BLaER1 (cell line): ENCODE measurements at regions not wholly inside any gene's neighbourhood (a gene's known extent, or its start where the extent isn't known, plus 50 kb on each side); places are given as distances from the start of the nearest gene placed in this dataset.

Source experiments
- H3K27ac ChIP-seq: shearing (Covaris generic); formaldehyde crosslinking; 2 replicates; pipeline ENCODE4 v1.8.1; 2022
- H3K27me3 ChIP-seq: shearing (Covaris generic); formaldehyde crosslinking; 2 replicates; pipeline ENCODE4 v1.8.1; 2022
- H3K36me3 ChIP-seq: shearing (Covaris generic); formaldehyde crosslinking; 2 replicates; pipeline ENCODE4 v1.8.1; 2022
- H3K4me1 ChIP-seq: shearing (Covaris generic); formaldehyde crosslinking; 2 replicates; pipeline ENCODE4 v1.8.1; 2022
- H3K4me2 ChIP-seq: shearing (Covaris generic); formaldehyde crosslinking; 2 replicates; pipeline ENCODE4 v1.8.1; 2022
- H3K4me3 ChIP-seq: shearing (Covaris generic); formaldehyde crosslinking; 2 replicates; pipeline ENCODE4 v1.8.1; 2022
- H3K9ac ChIP-seq: shearing (Covaris generic); formaldehyde crosslinking; 2 replicates; pipeline ENCODE4 v1.8.1; 2022
- H3K9me3 ChIP-seq: shearing (Covaris generic); formaldehyde crosslinking; 2 replicates; pipeline ENCODE4 v1.8.1; 2022
- H4K20me1 ChIP-seq: shearing (Covaris generic); formaldehyde crosslinking; 2 replicates; pipeline ENCODE4 v1.8.1; 2022
- Cebpa-rat ChIP-seq: shearing (Covaris generic); IDR thresholded peaks from 2 replicates; pipeline ENCODE4 v1.8.1; 2022

- Histone ChIP-seq H3K36me3 (no peaks in the 10 kb centered on the region), H3K9ac (no peak overlapping the region), H3K4me1 (no peaks in the 10 kb centered on the region), H3K4me2 (no peak overlapping the region), H4K20me1 (no peaks in the 10 kb centered on the region), H3K4me3 (no peak overlapping the region), H3K9me3 (no peaks in the 10 kb centered on the region), H3K27ac (no peak overlapping the region), H3K27me3 (no peaks in the 10 kb centered on the region)
- TF ChIP-seq Cebpa-rat, result no peak
Observed at GRCh38 chr13:82412749-82413148, 1469.5 kb downstream of the SLITRK1 start.

GRCh38 chr13:82407321-82407720, 1475.0 kb downstream of the SLITRK1 start:
- no peaks in the 10 kb centered on the region for H3K36me3 ChIP-seq
- TF ChIP-seq Cebpa-rat, result no peak
- no peak overlapping the region for H3K9ac ChIP-seq
- no peak overlapping the region for H3K4me2 ChIP-seq
- H3K27me3 ChIP-seq, result no peaks in the 10 kb centered on the region
- no peaks in the 10 kb centered on the region for H4K20me1 ChIP-seq
- H3K4me1 ChIP-seq, result no peaks in the 10 kb centered on the region
- H3K27ac ChIP-seq, result no peak overlapping the region
- H3K9me3 ChIP-seq, result no peaks in the 10 kb centered on the region
- H3K4me3 ChIP-seq, result no peak overlapping the region

- Histone ChIP-seq H3K4me1 (no peaks in the 10 kb centered on the region), H3K4me2 (no peak overlapping the region), H4K20me1 (no peaks in the 10 kb centered on the region), H3K9ac (no peak overlapping the region), H3K36me3 (no peaks in the 10 kb centered on the region), H3K4me3 (no peak overlapping the region), H3K27me3 (no peaks in the 10 kb centered on the region), H3K9me3 (no peaks in the 10 kb centered on the region), H3K27ac (no peak overlapping the region)
- no peak for TF ChIP-seq Cebpa-rat
Observed at GRCh38 chr13:82374719-82375118, 1507.6 kb downstream of the SLITRK1 start.

- TF ChIP-seq Cebpa-rat, result no peak
- Histone ChIP-seq H4K20me1 (no peaks in the 10 kb centered on the region), H3K9me3 (no peaks in the 10 kb centered on the region), H3K27me3 (no peaks in the 10 kb centered on the region), H3K27ac (no peak overlapping the region), H3K36me3 (no peaks in the 10 kb centered on the region), H3K4me3 (no peak overlapping the region), H3K9ac (no peak overlapping the region), H3K4me2 (no peak overlapping the region), H3K4me1 (no peaks in the 10 kb centered on the region)
Observed at GRCh38 chr13:82370316-82370715, 1512.0 kb downstream of the SLITRK1 start.

GRCh38 chr13:82364525-82364924, 1517.7 kb downstream of the SLITRK1 start:
- Histone ChIP-seq H4K20me1 (no peaks in the 10 kb centered on the region), H3K27me3 (no peaks in the 10 kb centered on the region), H3K9ac (no peak overlapping the region), H3K36me3 (no peaks in the 10 kb centered on the region), H3K4me2 (no peak overlapping the region), H3K9me3 (no peaks in the 10 kb centered on the region), H3K27ac (no peak overlapping the region), H3K4me3 (no peak overlapping the region), H3K4me1 (no peaks in the 10 kb centered on the region)
- TF ChIP-seq Cebpa-rat, result no peak

GRCh38 chr13:82358284-82358683, 1524.0 kb downstream of the SLITRK1 start:
- Histone ChIP-seq H3K36me3 (no peaks in the 10 kb centered on the region), H3K27ac (no peak overlapping the region), H3K9me3 (no peaks in the 10 kb centered on the region), H4K20me1 (no peaks in the 10 kb centered on the region), H3K27me3 (no peaks in the 10 kb centered on the region), H3K4me3 (no peak overlapping the region), H3K9ac (no peak overlapping the region), H3K4me2 (no peak overlapping the region), H3K4me1 (no peaks in the 10 kb centered on the region)
- TF ChIP-seq Cebpa-rat, result no peak

GRCh38 chr13:82356667-82357410, 1525.4 kb downstream of the SLITRK1 start:
- Histone ChIP-seq H3K27ac (no peak overlapping the region), H3K27me3 (no peaks in the 10 kb centered on the region), H3K4me2 (no peak overlapping the region), H3K4me1 (no peaks in the 10 kb centered on the region), H3K9ac (no peak overlapping the region), H3K9me3 (no peaks in the 10 kb centered on the region), H3K4me3 (no peak overlapping the region), H3K36me3 (no peaks in the 10 kb centered on the region), H4K20me1 (no peaks in the 10 kb centered on the region)
- TF ChIP-seq Cebpa-rat, result no peak

GRCh38 chr13:82344867-82345266, 1537.4 kb downstream of the SLITRK1 start:
- Histone ChIP-seq H3K27ac (no peak overlapping the region), H3K4me1 (no peaks in the 10 kb centered on the region), H3K9ac (no peak overlapping the region), H3K4me2 (no peak overlapping the region), H3K9me3 (no peaks in the 10 kb centered on the region), H4K20me1 (no peaks in the 10 kb centered on the region), H3K36me3 (no peaks in the 10 kb centered on the region), H3K4me3 (no peak overlapping the region), H3K27me3 (no peaks in the 10 kb centered on the region)
- no peak for TF ChIP-seq Cebpa-rat

GRCh38 chr13:82341116-82341515, 1541.2 kb downstream of the SLITRK1 start:
- Histone ChIP-seq H3K4me3 (no peak overlapping the region), H3K36me3 (no peaks in the 10 kb centered on the region), H4K20me1 (no peaks in the 10 kb centered on the region), H3K9me3 (no peaks in the 10 kb centered on the region), H3K9ac (no peak overlapping the region), H3K4me2 (no peak overlapping the region), H3K4me1 (no peaks in the 10 kb centered on the region), H3K27me3 (no peaks in the 10 kb centered on the region), H3K27ac (no peak overlapping the region)
- TF ChIP-seq Cebpa-rat, result no peak

- no peaks in the 10 kb centered on the region for H3K27me3 ChIP-seq
- no peak overlapping the region for H3K27ac ChIP-seq
- no peak overlapping the region for H3K4me3 ChIP-seq
- TF ChIP-seq Cebpa-rat, result no peak
- no peaks in the 10 kb centered on the region for H4K20me1 ChIP-seq
- no peak overlapping the region for H3K9ac ChIP-seq
- H3K9me3 ChIP-seq, result no peaks in the 10 kb centered on the region
- H3K4me2 ChIP-seq, result no peak overlapping the region
- H3K36me3 ChIP-seq, result no peaks in the 10 kb centered on the region
- no peaks in the 10 kb centered on the region for H3K4me1 ChIP-seq
Observed at GRCh38 chr13:82330499-82330898, 1551.8 kb downstream of the SLITRK1 start.

- no peaks in the 10 kb centered on the region for H3K4me1 ChIP-seq
- no peak overlapping the region for H3K4me3 ChIP-seq
- no peaks in the 10 kb centered on the region for H3K36me3 ChIP-seq
- no peaks in the 10 kb centered on the region for H3K27me3 ChIP-seq
- H3K27ac ChIP-seq, result no peak overlapping the region
- H4K20me1 ChIP-seq, result no peaks in the 10 kb centered on the region
- H3K9me3 ChIP-seq, result no peaks in the 10 kb centered on the region; the same call in 1 of the 2 replicates
- no peak overlapping the region for H3K9ac ChIP-seq
- no peak overlapping the region for H3K4me2 ChIP-seq
- no peak for TF ChIP-seq Cebpa-rat
Observed at GRCh38 chr13:82323101-82323500, 1559.2 kb downstream of the SLITRK1 start.
